NB4 (cell line): ENCODE measurements at regions not wholly inside any gene's neighbourhood (a gene's known extent, or its start where the extent isn't known, plus 50 kb on each side); places are given as distances from the start of the nearest gene placed in this dataset.

Experiments used
- MAX ChIP-seq: IDR thresholded peaks from 2 replicates; pipeline ENCODE4 v1.6.1; 2011; ENCODE audit warnings: low read depth, low read length
- MYC ChIP-seq: IDR thresholded peaks from 2 replicates; pipeline ENCODE4 v1.6.1; 2011; ENCODE audit warnings: low read depth, low read length
- POLR2A ChIP-seq: IDR thresholded peaks from 2 replicates; pipeline ENCODE4 v1.6.1; 2011; ENCODE audit warnings: mild to moderate bottlenecking; ENCODE audit not compliant: insufficient read length; ENCODE audit errors: extremely low read depth
- TF ChIP-seq, protein P1 (sequence below): IDR thresholded peaks from one replicate; pipeline ENCODE4 v1.5.1; 2012; ENCODE audit warnings: low read depth, low read length

DNA sequence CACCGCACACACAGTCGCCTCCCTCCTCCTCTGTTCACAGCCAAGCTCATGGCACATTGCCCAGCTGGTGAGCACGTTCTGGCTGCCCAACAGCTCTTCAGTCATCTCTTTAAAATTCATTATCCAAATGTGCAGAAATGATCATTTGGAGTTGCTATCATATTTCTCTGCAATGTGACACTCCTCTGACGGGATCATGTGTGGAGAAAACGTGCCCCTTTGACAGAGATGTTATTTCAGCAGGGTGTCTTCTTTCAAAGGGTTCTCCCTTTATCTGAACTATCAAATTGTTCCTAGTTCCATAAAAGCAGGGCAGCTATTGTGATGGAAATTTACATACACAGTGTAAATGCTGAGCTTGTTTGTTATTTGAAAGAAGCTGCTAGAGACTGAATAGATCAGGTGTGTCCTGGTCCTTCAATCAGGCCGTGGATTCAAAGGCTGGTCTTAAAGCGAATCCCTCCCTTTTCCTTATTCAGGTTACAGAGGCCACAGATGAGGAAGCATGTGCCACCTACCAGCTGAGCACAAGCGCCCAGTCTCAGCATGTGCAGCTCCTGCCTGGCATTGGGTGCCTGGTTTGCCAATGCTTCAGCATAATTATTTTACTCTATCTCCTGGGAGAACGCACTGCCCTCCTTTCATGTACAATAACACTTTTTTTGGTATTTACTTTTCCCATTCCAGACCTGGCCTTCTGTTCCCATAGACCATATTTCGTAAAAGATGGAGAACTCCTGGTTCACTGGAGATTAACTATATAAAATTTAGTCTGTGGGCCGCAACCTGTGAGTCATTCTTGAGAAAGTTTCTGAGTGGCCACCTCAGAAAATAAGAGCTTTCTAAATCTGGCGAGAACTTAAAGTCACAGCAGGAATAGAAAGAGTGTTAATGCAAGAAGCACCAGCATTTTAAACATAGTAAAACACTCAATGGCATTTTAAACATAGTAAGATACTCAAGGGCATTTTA is 433.7 kb downstream of the ENC1 start:
- TF ChIP-seq, protein P1, sequence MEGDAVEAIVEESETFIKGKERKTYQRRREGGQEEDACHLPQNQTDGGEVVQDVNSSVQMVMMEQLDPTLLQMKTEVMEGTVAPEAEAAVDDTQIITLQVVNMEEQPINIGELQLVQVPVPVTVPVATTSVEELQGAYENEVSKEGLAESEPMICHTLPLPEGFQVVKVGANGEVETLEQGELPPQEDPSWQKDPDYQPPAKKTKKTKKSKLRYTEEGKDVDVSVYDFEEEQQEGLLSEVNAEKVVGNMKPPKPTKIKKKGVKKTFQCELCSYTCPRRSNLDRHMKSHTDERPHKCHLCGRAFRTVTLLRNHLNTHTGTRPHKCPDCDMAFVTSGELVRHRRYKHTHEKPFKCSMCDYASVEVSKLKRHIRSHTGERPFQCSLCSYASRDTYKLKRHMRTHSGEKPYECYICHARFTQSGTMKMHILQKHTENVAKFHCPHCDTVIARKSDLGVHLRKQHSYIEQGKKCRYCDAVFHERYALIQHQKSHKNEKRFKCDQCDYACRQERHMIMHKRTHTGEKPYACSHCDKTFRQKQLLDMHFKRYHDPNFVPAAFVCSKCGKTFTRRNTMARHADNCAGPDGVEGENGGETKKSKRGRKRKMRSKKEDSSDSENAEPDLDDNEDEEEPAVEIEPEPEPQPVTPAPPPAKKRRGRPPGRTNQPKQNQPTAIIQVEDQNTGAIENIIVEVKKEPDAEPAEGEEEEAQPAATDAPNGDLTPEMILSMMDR, result no peak
- no peak for TF ChIP-seq POLR2A
- no peak for TF ChIP-seq MAX
- no peak for TF ChIP-seq MYC
